ENCODE measurements at regions not wholly inside any gene's neighbourhood (a gene's known extent, or its start where the extent isn't known, plus 50 kb on each side); places are given as distances from the start of the nearest gene placed in this dataset.
"Not testable (repeated sequence)": the region's sequence is repeated elsewhere in the genome, so short reads cannot be mapped to it uniquely, and the experiment has no call there.

- no peak overlapping the region for H3K4me3 ChIP-seq (ENCODE audit: low read length)
- DNase-seq: peak; percentile 7
- H3K27me3 ChIP-seq (ENCODE audit: control insufficient read depth, insufficient read depth, low read length): no peaks in the 10 kb centered on the region
- no peak overlapping the region for H3K27ac ChIP-seq (ENCODE audit: low read length)
- H3K9me3 ChIP-seq (replicated peaks; ENCODE audit: control insufficient read depth, low read depth, low read length): no peaks in the 10 kb centered on the region
- no peaks in the 10 kb centered on the region for H3K4me1 ChIP-seq (ENCODE audit: control insufficient read depth, insufficient read depth, low read length)
- no CpG with 5 or more reads among the region's 4 CpGs for WGBS (ENCODE audit: insufficient coverage)
- H3K36me3 ChIP-seq (ENCODE audit: control insufficient read depth, insufficient read depth, low read length): no peaks in the 10 kb centered on the region
Measured at GRCh38 chr2:40666398-40666797, 214.5 kb upstream of the SLC8A1 start.

DNA sequence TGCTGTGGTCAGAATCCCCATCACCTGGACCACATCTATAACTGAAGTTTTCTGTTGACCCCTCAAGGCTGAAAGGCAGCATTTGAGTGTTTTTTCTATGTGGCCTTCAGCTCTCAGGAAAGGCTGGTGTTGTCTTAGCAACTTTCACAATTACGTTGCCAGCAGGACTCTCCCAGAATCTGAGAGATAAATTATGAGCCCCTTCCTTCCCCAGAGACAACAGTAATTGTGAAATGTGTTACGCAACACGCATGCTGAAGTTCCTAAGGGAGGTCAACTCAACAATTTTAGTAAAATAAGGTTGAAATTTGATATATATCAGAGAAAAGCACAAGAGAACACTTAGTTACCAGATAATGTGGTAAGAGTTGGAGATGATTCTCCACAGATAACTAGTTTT, 216.5 kb upstream of the SLC8A1 start:
- DNase-seq: peak; percentile 1
- H3K4me3 ChIP-seq (ENCODE audit: low read length): no peak overlapping the region
- H3K27ac ChIP-seq (ENCODE audit: low read length): no peak overlapping the region
- no CpG with 5 or more reads among the region's 3 CpGs for WGBS (ENCODE audit: insufficient coverage)
- no peaks in the 10 kb centered on the region for H3K4me1 ChIP-seq (ENCODE audit: control insufficient read depth, insufficient read depth, low read length)
- no peaks in the 10 kb centered on the region for H3K9me3 ChIP-seq (replicated peaks; ENCODE audit: control insufficient read depth, low read depth, low read length)
- no peaks in the 10 kb centered on the region for H3K27me3 ChIP-seq (ENCODE audit: control insufficient read depth, insufficient read depth, low read length)
- no peaks in the 10 kb centered on the region for H3K36me3 ChIP-seq (ENCODE audit: control insufficient read depth, insufficient read depth, low read length)

DNA sequence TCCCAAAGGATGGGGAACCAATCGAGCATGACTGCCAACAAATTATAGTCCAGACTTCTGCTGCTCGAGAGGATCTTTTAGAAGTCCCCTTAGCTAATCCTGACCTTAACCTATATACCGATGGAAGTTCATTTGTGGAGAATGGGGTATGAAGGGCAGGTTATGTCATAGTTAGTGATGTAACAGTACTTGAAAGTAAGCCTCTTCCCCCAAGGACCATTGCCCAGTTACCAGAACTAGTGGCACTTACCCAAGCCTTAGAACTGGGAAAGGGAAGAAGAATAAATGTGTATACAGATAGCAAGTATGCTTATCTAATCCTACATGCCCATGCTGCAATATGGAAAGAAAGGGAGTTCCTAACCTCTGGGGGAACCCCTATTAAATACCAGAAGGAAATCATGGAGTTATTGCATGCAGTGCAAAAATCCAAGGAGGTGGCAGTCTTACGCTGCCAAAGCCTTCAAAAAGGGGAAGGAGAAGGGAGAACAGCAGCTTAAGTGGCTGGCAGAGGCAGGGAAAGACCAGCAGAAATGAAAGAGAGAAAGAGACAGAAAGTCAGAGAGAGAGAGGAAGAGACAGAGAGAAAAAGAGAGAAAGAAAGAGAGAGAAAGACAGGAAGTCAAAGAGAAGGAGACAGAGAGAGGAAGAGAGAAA, 224.4 kb upstream of the SLC8A1 start:
- not testable (repeated sequence) for H3K27ac ChIP-seq (ENCODE audit: low read length); H3K9me3 ChIP-seq (replicated peaks; ENCODE audit: control insufficient read depth, low read depth, low read length); H3K36me3 ChIP-seq (ENCODE audit: control insufficient read depth, insufficient read depth, low read length); H3K4me3 ChIP-seq (ENCODE audit: low read length); H3K27me3 ChIP-seq (ENCODE audit: control insufficient read depth, insufficient read depth, low read length); H3K4me1 ChIP-seq (ENCODE audit: control insufficient read depth, insufficient read depth, low read length); DNase-seq
- WGBS (ENCODE audit: insufficient coverage): 90% methylated on average over 1 of the region's 4 CpGs

DNA sequence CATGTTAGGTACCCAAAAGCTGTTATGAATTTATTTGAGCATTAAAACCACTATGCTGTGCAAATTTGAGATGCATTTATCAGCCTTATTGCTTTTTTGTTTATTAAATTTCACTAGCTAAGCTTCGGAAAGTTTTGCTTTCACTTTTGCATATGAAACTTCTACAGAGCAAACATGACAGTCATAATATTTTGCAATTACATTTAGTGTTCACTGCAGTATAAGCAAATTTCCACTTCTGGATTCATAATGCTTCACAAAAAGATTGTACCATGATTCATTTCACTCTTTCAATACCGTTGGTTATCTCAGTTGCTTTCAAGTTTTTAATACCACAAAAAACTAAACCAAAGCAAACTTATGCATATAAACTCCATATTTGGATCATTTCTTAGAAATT, 228.7 kb upstream of the SLC8A1 start:
- peak; percentile 46 for DNase-seq
- Histone ChIP-seq H3K4me3 (ENCODE audit: low read length) (no peak overlapping the region), H3K4me1 (ENCODE audit: control insufficient read depth, insufficient read depth, low read length) (no peaks in the 10 kb centered on the region), H3K27ac (ENCODE audit: low read length) (no peak overlapping the region), H3K27me3 (ENCODE audit: control insufficient read depth, insufficient read depth, low read length) (no peaks in the 10 kb centered on the region), H3K9me3 (replicated peaks; ENCODE audit: control insufficient read depth, low read depth, low read length) (peaks cover 4% of the 10 kb centered on the region), H3K36me3 (ENCODE audit: control insufficient read depth, insufficient read depth, low read length) (no peaks in the 10 kb centered on the region)
- no CpG with 5 or more reads among the region's 2 CpGs for WGBS (ENCODE audit: insufficient coverage)

- H3K27ac ChIP-seq (ENCODE audit: low read length): no peak overlapping the region
- 100% methylated on average over 1 of the region's 3 CpGs for WGBS (ENCODE audit: insufficient coverage)
- no peak overlapping the region for H3K4me3 ChIP-seq (ENCODE audit: low read length)
- DNase-seq: no peak
- no peaks in the 10 kb centered on the region for H3K36me3 ChIP-seq (ENCODE audit: control insufficient read depth, insufficient read depth, low read length)
- H3K9me3 ChIP-seq (replicated peaks; ENCODE audit: control insufficient read depth, low read depth, low read length): no peaks in the 10 kb centered on the region
- no peaks in the 10 kb centered on the region for H3K4me1 ChIP-seq (ENCODE audit: control insufficient read depth, insufficient read depth, low read length)
- H3K27me3 ChIP-seq (ENCODE audit: control insufficient read depth, insufficient read depth, low read length): no peaks in the 10 kb centered on the region
Measured at GRCh38 chr2:40690036-40690435, 238.1 kb upstream of the SLC8A1 start.

DNA sequence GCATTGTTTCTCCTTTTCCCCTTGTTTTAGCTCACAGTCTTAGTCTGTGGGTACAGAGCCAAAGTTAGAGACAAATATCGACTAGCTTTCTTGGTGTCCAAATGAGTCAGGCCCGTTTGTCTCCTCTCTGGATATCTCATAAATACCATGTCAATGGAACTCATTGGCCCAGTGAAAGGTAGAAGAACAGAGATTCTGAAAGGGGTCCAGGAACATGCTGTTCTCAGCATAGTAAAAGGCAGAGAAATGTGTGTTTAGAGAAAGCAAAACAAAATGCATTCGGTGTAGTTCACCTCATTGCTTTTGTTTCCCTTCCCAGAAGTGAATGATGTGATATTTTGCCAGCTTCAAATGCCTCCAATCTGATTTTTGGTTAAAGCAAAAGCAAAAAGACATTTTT, 238.6 kb upstream of the SLC8A1 start:
- H3K4me3 ChIP-seq (ENCODE audit: low read length): no peak overlapping the region
- no peak overlapping the region for H3K27ac ChIP-seq (ENCODE audit: low read length)
- H3K27me3 ChIP-seq (ENCODE audit: control insufficient read depth, insufficient read depth, low read length): no peaks in the 10 kb centered on the region
- no peaks in the 10 kb centered on the region for H3K9me3 ChIP-seq (replicated peaks; ENCODE audit: control insufficient read depth, low read depth, low read length)
- WGBS (ENCODE audit: insufficient coverage): no CpG with 5 or more reads among the region's 3 CpGs
- peak; percentile 18 for DNase-seq
- H3K4me1 ChIP-seq (ENCODE audit: control insufficient read depth, insufficient read depth, low read length): no peaks in the 10 kb centered on the region
- H3K36me3 ChIP-seq (ENCODE audit: control insufficient read depth, insufficient read depth, low read length): no peaks in the 10 kb centered on the region

GRCh38 chr2:40700231-40700954, 248.5 kb upstream of the SLC8A1 start:
- DNase-seq: no peak
- Histone ChIP-seq H3K4me3 (ENCODE audit: low read length) (no peak overlapping the region), H3K27me3 (ENCODE audit: control insufficient read depth, insufficient read depth, low read length) (no peaks in the 10 kb centered on the region), H3K4me1 (ENCODE audit: control insufficient read depth, insufficient read depth, low read length) (no peaks in the 10 kb centered on the region), H3K27ac (ENCODE audit: low read length) (no peak overlapping the region), H3K36me3 (ENCODE audit: control insufficient read depth, insufficient read depth, low read length) (no peaks in the 10 kb centered on the region), H3K9me3 (replicated peaks; ENCODE audit: control insufficient read depth, low read depth, low read length) (no peaks in the 10 kb centered on the region)
- 75% methylated on average over 5 of the region's 5 CpGs for WGBS (ENCODE audit: insufficient coverage)

DNA sequence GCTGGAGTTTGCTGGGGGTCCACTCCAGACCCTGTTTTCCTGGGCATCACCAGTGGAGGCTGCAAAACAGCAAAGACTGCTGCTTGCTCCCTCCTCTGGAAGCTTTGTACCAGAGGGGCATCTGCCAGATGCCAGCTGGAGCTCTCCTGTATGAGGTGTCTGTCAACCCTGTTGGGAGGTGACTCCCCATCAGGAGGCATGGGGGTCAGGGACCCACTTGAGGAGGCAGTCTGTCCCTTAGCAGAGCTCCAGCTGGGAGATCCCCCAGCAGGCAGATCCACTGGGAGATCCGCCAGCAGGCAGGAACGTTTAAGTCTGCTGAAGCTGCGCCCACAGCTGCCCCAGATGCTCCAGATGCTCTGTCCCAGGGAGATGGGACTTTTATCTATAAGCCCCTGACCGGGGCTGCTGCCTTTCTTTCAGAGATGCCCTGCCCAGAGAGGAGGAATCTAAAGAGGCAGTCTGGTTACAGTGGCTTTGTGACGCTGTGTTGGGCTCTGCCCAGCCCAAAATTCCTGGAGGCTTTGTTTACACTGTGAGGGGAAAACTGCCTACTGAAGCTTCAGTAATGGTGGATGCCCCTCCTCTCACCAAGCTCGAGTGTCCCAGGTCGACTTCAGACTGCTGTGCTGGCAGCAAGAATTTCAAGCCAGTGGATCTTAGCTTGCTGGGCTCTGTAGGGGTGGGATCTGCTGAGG, 260.5 kb upstream of the SLC8A1 start:
- H3K36me3 ChIP-seq (ENCODE audit: control insufficient read depth, insufficient read depth, low read length): not testable (repeated sequence)
- 58% methylated on average over 5 of the region's 7 CpGs for WGBS (ENCODE audit: insufficient coverage)

GRCh38 chr2:40716879-40717278, 265.0 kb upstream of the SLC8A1 start:
- Histone ChIP-seq H3K9me3 (replicated peaks; ENCODE audit: control insufficient read depth, low read depth, low read length) (no peaks in the 10 kb centered on the region), H3K4me1 (ENCODE audit: control insufficient read depth, insufficient read depth, low read length) (no peaks in the 10 kb centered on the region), H3K27ac (ENCODE audit: low read length) (no peak overlapping the region), H3K4me3 (ENCODE audit: low read length) (no peak overlapping the region), H3K27me3 (ENCODE audit: control insufficient read depth, insufficient read depth, low read length) (no peaks in the 10 kb centered on the region), H3K36me3 (ENCODE audit: control insufficient read depth, insufficient read depth, low read length) (no peaks in the 10 kb centered on the region)
- WGBS (ENCODE audit: insufficient coverage): 71% methylated on average over 1 of the region's 2 CpGs
- peak; percentile 6 for DNase-seq

More for the DNA sequence above, 260.5 kb upstream of the SLC8A1 start:
- not testable (repeated sequence) for DNase-seq; H3K27me3 ChIP-seq (ENCODE audit: control insufficient read depth, insufficient read depth, low read length); H3K9me3 ChIP-seq (replicated peaks; ENCODE audit: control insufficient read depth, low read depth, low read length); H3K4me3 ChIP-seq (ENCODE audit: low read length); H3K27ac ChIP-seq (ENCODE audit: low read length); H3K4me1 ChIP-seq (ENCODE audit: control insufficient read depth, insufficient read depth, low read length)

GRCh38 chr2:40719414-40719813, 267.5 kb upstream of the SLC8A1 start:
- H3K27ac ChIP-seq (ENCODE audit: low read length): no peak overlapping the region
- H3K9me3 ChIP-seq (replicated peaks; ENCODE audit: control insufficient read depth, low read depth, low read length): no peaks in the 10 kb centered on the region
- no CpG with 5 or more reads among the region's 2 CpGs for WGBS (ENCODE audit: insufficient coverage)
- no peaks in the 10 kb centered on the region for H3K36me3 ChIP-seq (ENCODE audit: control insufficient read depth, insufficient read depth, low read length)
- no peaks in the 10 kb centered on the region for H3K27me3 ChIP-seq (ENCODE audit: control insufficient read depth, insufficient read depth, low read length)
- H3K4me3 ChIP-seq (ENCODE audit: low read length): no peak overlapping the region
- no peaks in the 10 kb centered on the region for H3K4me1 ChIP-seq (ENCODE audit: control insufficient read depth, insufficient read depth, low read length)
- DNase-seq: no peak

Data from muscle of leg (tissue), 3 donors.